HepG2 (cell line): ENCODE measurements at regions not wholly inside any gene's neighbourhood (a gene's known extent, or its start where the extent isn't known, plus 50 kb on each side); places are given as distances from the start of the nearest gene placed in this dataset.
"Not testable (repeated sequence)": the region's sequence is repeated elsewhere in the genome, so short reads cannot be mapped to it uniquely, and the experiment has no call there.

ENCODE experiments used
- ATAC-seq: fragments of 200-7000 bp; cut with Tn5 transposase; 3 replicates; pipeline ENCODE4 v1.9.1; 2020; ENCODE audit warnings: mild to moderate bottlenecking, moderate library complexity
- BruUV-seq: library from RNA; stranded (reverse); fragments of 400-500 nt; replicated peaks from 2 replicates; lab custom pipeline; 2021; lab: Mats Ljungman, UMichigan
- CTCF ChIA-PET: fragments of 300-600 bp; formaldehyde crosslinking; extraction: SDS; loops from one replicate; lab custom pipeline; 2021; ENCODE audit warnings: low total read pairs, inconsistent platforms, low intra/inter-chr PET ratio; lab: Yijun Ruan, JAX
- POLR2A ChIA-PET: fragments of 350-600 bp; sonication (Branson Sonifier 250); formaldehyde crosslinking; loops from one replicate; lab custom pipeline; 2020; ENCODE audit warnings: antibody characterized with exemption, inconsistent platforms; lab: Yijun Ruan, JAX
- DNase-seq: peaks from one replicate; pipeline ENCODE4 v3.0.0-alpha.2; 2015; ENCODE audit warnings: low spot score
- FAIRE-seq: peaks from 3 replicates; lab custom pipeline; 2011; peaks lifted over from hg19 to GRCh38; lab: Jason Lieb, UNC
- H2AFZ ChIP-seq: one replicate; pipeline ENCODE4 v1.6.1; 2011; ENCODE audit warnings: low read length, inconsistent platforms
- H3K27ac ChIP-seq: fragments of 300-600 bp; 3 replicates; pipeline ENCODE4 v1.8.0; 2011; ENCODE audit warnings: mixed run types, mild to moderate bottlenecking, mixed read lengths, low read length, inconsistent platforms; ENCODE audit not compliant: insufficient read depth; ENCODE audit errors: extremely low read length
- H3K27me3 ChIP-seq, 2 experiments: fragments of 200-600 bp in 1 of 2; 2 replicates in 1 of 2; 3 replicates in 1 of 2; pipeline versions ENCODE4 v1.6.0 to v1.8.0; 2011; ENCODE audit warnings: low read length in 2 of 2, mild to moderate bottlenecking in 2 of 2, moderate library complexity in 2 of 2, inconsistent platforms in 1 of 2; ENCODE audit not compliant: insufficient read depth in 2 of 2, control insufficient read depth in 1 of 2
- H3K36me3 ChIP-seq, 2 experiments: fragments of 200-600 bp in 1 of 2; replicated peaks in 1 of 2; 2 replicates in 1 of 2; 3 replicates in 1 of 2; pipeline versions ENCODE4 v1.5.1 to v1.8.0; 2011; ENCODE audit warnings: low read length in 2 of 2, inconsistent platforms in 1 of 2; ENCODE audit not compliant: insufficient read depth in 2 of 2, control insufficient read depth in 1 of 2
- H3K4me1 ChIP-seq: 2 replicates; pipeline ENCODE4 v1.5.1; 2012; ENCODE audit warnings: low read length, inconsistent platforms; ENCODE audit not compliant: insufficient read depth
- H3K4me2 ChIP-seq: 2 replicates; pipeline ENCODE4 v1.6.0; 2011; ENCODE audit warnings: low read depth, low read length, inconsistent platforms
- H3K4me3 ChIP-seq, 3 experiments: fragments of 200-600 bp in 1 of 3; sonication (generic), shearing (Covaris generic) in 1 of 3; replicated peaks in 1 of 3; 2 replicates each; pipeline ENCODE4 v1.5.1; 2011 to 2016; ENCODE audit warnings: low read length in 3 of 3, inconsistent platforms in 2 of 3, low read depth in 2 of 3, mild to moderate bottlenecking in 2 of 3, control low read depth in 1 of 3, mixed read lengths in 1 of 3; ENCODE audit not compliant: insufficient read depth in 1 of 3
- H3K79me2 ChIP-seq: one replicate; pipeline ENCODE4 v1.6.1; 2011; ENCODE audit warnings: low read length, inconsistent platforms; ENCODE audit not compliant: insufficient read depth
- H3K9ac ChIP-seq: 2 replicates; pipeline ENCODE4 v1.6.0; 2011; ENCODE audit warnings: mild to moderate bottlenecking, low read depth, low read length, inconsistent platforms; ENCODE audit not compliant: insufficient read depth
- H3K9me3 ChIP-seq: 2 replicates; pipeline ENCODE4 v1.5.1; 2012; ENCODE audit warnings: mild to moderate bottlenecking, low read length
- H4K20me1 ChIP-seq: 2 replicates; pipeline ENCODE4 v1.6.0; 2011; ENCODE audit warnings: inconsistent platforms, mild to moderate bottlenecking, low read length, moderate library complexity; ENCODE audit not compliant: insufficient read depth
- HOXD1 ChIP-seq: sonication (generic); formaldehyde crosslinking; IDR thresholded peaks from 2 replicates; pipeline ENCODE4 v1.5.0; 2020; ENCODE audit warnings: missing genetic modification reagents
- NFKB2 ChIP-seq: sonication (generic); formaldehyde crosslinking; IDR thresholded peaks from 2 replicates; pipeline ENCODE4 v1.4.0; 2020; ENCODE audit warnings: missing genetic modification reagents, borderline replicate concordance
- ZFP41 ChIP-seq: sonication (generic); formaldehyde crosslinking; IDR thresholded peaks from 2 replicates; pipeline ENCODE4 v1.4.0; 2020; ENCODE audit warnings: mild to moderate bottlenecking, missing genetic modification reagents, borderline replicate concordance
- ZNF101 ChIP-seq: sonication (generic); formaldehyde crosslinking; IDR thresholded peaks from 2 replicates; pipeline ENCODE4 v1.4.0; 2020; ENCODE audit warnings: mild to moderate bottlenecking, low read depth, missing genetic modification reagents, borderline replicate concordance
- ZNF709 ChIP-seq: sonication (generic); formaldehyde crosslinking; IDR thresholded peaks from 2 replicates; pipeline ENCODE4 v1.5.0; 2020; ENCODE audit warnings: mild to moderate bottlenecking, missing genetic modification reagents
- ZNF839 ChIP-seq: sonication (generic); formaldehyde crosslinking; IDR thresholded peaks from 2 replicates; pipeline ENCODE4 v1.4.0; 2020; ENCODE audit warnings: missing genetic modification reagents, mild to moderate bottlenecking, borderline replicate concordance
- WGBS: methylation state at CpG from one replicate; pipeline ENCODE4 v1.1.6; 2017; ENCODE audit warnings: low lambda C conversion rate; 5-methylcytosine and 5-hydroxymethylcytosine counted together
- in situ Hi-C: cut with HindIII; loops from 2 replicates; pipeline ENCODE4 v1.10.0; 2017; ENCODE audit warnings: low pct_unique_long_range_greater_than_20kb; ENCODE audit not compliant: extremely low pct_ligation_motif_present
- intact Hi-C: fragments of 100-400 bp; cut with micrococcal nuclease; formaldehyde crosslinking; loops from one replicate; pipeline ENCODE4 v1.10.0; 2022; ENCODE audit not compliant: unreplicated experiment
- TF ChIP-seq, protein P1 (sequence below): sonication (generic); formaldehyde crosslinking; conservative IDR thresholded peaks from 2 replicates; pipeline ENCODE4 v1.4.0; 2020; ENCODE audit warnings: missing genetic modification reagents
- TF ChIP-seq, protein P2 (sequence below): sonication (generic); formaldehyde crosslinking; IDR thresholded peaks from 2 replicates; pipeline ENCODE4 v1.4.0; 2020; ENCODE audit warnings: missing genetic modification reagents
- TF ChIP-seq, protein P3 (sequence below): sonication (generic); formaldehyde crosslinking; IDR thresholded peaks from 2 replicates; pipeline ENCODE4 v1.4.0; 2020; ENCODE audit warnings: mild to moderate bottlenecking, missing genetic modification reagents

DNA sequence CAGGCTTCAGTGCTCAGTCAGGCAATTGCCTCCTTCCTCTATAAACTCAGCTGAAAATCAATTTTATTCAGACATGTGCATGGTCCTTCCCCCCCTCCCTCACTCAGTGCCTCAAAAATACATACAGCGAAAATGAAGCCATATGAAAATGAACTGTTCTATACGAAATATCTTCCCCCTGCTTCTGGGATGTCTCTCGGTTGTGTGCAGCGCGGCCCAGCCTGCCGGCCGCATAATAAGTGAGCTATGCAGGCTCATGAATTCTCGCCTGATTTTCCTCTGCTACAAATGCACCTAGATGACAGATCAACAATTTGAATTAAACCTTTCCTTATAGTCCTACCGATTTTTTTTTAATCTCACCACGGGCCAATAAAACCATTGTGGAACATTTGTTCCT lies 252.9 kb downstream of the CRLF2 start (continued):
- TF ChIP-seq, protein P1, sequence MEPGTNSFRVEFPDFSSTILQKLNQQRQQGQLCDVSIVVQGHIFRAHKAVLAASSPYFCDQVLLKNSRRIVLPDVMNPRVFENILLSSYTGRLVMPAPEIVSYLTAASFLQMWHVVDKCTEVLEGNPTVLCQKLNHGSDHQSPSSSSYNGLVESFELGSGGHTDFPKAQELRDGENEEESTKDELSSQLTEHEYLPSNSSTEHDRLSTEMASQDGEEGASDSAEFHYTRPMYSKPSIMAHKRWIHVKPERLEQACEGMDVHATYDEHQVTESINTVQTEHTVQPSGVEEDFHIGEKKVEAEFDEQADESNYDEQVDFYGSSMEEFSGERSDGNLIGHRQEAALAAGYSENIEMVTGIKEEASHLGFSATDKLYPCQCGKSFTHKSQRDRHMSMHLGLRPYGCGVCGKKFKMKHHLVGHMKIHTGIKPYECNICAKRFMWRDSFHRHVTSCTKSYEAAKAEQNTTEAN (CRISPR knock-in tag), result no peak
- TF ChIP-seq ZNF101 (CRISPR knock-in tag), result no peak

DNA sequence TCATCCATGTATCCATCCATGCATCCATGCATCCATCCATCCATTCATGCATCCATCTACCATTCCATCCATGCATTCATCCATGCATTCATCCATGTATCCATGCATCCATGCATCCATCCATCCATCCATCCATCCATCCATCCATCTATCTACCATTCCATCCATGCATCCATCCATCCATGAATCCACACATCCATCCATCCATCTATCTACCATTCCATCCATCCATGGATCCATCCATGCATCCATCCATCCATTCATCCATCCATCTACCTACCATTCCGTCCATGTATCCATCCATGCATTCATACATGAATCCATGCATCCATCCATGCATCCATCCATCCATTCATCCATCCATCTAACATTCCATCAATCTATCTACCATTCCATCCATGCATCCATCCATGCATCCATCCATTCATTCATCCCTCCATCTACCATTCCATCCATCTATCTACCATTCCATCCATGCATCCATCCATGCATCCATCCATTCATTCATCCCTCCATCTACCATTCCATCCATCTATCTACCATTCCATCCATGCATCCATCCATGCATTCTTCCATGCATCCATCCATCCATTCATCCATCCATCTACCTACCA lies 257.2 kb downstream of the CRLF2 start:
- intact Hi-C loops, result not testable (repeated sequence)

DNA sequence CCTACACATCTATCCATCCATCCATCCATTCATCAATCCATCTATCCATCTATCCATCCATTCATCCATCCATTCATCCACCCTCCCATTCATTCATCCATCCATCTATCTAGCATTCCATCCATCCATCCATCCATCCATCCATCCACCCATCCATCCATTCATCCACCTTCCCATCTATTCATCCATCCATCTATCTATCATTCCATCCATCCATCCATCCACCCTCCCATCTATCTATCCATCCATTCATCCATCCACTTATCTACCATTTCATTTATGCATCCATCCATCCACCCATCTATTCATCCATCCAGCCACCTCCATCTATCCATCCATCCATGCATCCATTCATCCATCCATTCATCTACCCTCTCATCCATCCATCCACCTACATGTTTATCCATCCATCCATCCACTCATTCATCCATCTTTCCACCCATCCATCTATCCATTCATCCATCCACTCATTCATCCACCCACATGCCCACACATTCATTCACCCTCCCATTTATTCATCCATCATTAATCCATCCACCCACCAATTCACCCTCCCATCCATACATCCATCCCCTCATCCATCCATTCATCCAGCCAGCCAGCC lies 258.5 kb downstream of the CRLF2 start:
- ATAC-seq (no peak), DNase-seq (no peak), FAIRE-seq (no peak)
- in situ Hi-C loops (no loop called here), intact Hi-C loops (no loop called here)
- Histone ChIP-seq H3K4me1 (peaks cover 12% of the 10 kb centered on the region), H3K9ac (no peak overlapping the region), H3K79me2 (no peaks in the 10 kb centered on the region), H3K27ac (no peak overlapping the region), H3K9me3 (peaks cover 14% of the 10 kb centered on the region), H3K4me2 (no peak overlapping the region), H3K4me3 (no peak overlapping the region), H3K27me3 (peaks cover 0 to 3% of the 10 kb centered on the region in 2 experiments; a peak in 1 of 5 replicates), H2AFZ (no peak overlapping the region), H3K36me3 (no peaks in the 10 kb centered on the region), H4K20me1 (no peaks in the 10 kb centered on the region)
- no TSS peak for BruUV-seq
- CTCF ChIA-PET, result no interaction called here
- POLR2A ChIA-PET, result no interaction called here
- TF ChIP-seq, protein P2, sequence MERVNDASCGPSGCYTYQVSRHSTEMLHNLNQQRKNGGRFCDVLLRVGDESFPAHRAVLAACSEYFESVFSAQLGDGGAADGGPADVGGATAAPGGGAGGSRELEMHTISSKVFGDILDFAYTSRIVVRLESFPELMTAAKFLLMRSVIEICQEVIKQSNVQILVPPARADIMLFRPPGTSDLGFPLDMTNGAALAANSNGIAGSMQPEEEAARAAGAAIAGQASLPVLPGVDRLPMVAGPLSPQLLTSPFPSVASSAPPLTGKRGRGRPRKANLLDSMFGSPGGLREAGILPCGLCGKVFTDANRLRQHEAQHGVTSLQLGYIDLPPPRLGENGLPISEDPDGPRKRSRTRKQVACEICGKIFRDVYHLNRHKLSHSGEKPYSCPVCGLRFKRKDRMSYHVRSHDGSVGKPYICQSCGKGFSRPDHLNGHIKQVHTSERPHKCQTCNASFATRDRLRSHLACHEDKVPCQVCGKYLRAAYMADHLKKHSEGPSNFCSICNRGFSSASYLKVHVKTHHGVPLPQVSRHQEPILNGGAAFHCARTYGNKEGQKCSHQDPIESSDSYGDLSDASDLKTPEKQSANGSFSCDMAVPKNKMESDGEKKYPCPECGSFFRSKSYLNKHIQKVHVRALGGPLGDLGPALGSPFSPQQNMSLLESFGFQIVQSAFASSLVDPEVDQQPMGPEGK (CRISPR knock-in tag), result no peak
- TF ChIP-seq NFKB2 (CRISPR knock-in tag) (no peak), HOXD1 (CRISPR knock-in tag) (no peak), ZNF839 (CRISPR knock-in tag) (no peak), ZFP41 (CRISPR knock-in tag) (no peak), ZNF709 (no peak)
- TF ChIP-seq, protein P3, sequence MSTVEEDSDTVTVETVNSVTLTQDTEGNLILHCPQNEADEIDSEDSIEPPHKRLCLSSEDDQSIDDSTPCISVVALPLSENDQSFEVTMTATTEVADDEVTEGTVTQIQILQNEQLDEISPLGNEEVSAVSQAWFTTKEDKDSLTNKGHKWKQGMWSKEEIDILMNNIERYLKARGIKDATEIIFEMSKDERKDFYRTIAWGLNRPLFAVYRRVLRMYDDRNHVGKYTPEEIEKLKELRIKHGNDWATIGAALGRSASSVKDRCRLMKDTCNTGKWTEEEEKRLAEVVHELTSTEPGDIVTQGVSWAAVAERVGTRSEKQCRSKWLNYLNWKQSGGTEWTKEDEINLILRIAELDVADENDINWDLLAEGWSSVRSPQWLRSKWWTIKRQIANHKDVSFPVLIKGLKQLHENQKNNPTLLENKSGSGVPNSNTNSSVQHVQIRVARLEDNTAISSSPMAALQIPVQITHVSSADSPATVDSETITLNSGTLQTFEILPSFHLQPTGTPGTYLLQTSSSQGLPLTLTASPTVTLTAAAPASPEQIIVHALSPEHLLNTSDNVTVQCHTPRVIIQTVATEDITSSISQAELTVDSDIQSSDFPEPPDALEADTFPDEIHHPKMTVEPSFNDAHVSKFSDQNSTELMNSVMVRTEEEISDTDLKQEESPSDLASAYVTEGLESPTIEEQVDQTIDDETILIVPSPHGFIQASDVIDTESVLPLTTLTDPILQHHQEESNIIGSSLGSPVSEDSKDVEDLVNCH (CRISPR knock-in tag), result no peak

More for the DNA sequence above, 257.2 kb downstream of the CRLF2 start:
- BruUV-seq, FAIRE-seq, ATAC-seq, H2AFZ ChIP-seq, POLR2A ChIA-PET, H3K79me2 ChIP-seq, H3K27me3 ChIP-seq, H3K9ac ChIP-seq, H4K20me1 ChIP-seq, CTCF ChIA-PET, H3K4me3 ChIP-seq, in situ Hi-C loops, H3K27ac ChIP-seq, DNase-seq, H3K4me2 ChIP-seq, H3K36me3 ChIP-seq: not testable (repeated sequence)
- Histone ChIP-seq H3K4me1 (peaks cover 12% of the 10 kb centered on the region), H3K9me3 (peaks cover 14% of the 10 kb centered on the region)
- 0% methylated on average over 1 of the region's 1 CpG for WGBS
